Panc1 (cell line): ENCODE measurements at regions not wholly inside any gene's neighbourhood (a gene's known extent, or its start where the extent isn't known, plus 50 kb on each side); places are given as distances from the start of the nearest gene placed in this dataset.

Experiments used
- ATAC-seq: fragments of 200-7000 bp; cut with Tn5 transposase; 2 replicates; pipeline ENCODE4 v1.9.1; 2020; ENCODE audit warnings: mild to moderate bottlenecking, moderate library complexity
- BruUV-seq: library from RNA; stranded (reverse); fragments of 400-500 nt; replicated peaks from 2 replicates; lab custom pipeline; 2021; lab: Mats Ljungman, UMichigan
- CTCF ChIA-PET: fragments of 300-600 bp; sonication (Branson Sonifier 250); formaldehyde crosslinking; loops from one replicate; lab custom pipeline; 2022; ENCODE audit warnings: antibody characterized with exemption; lab: Charles Lee
- POLR2A ChIA-PET: fragments of 300-600 bp; sonication (Branson Sonifier 250); formaldehyde crosslinking; loops from one replicate; lab custom pipeline; 2022; ENCODE audit warnings: antibody characterized with exemption; lab: Charles Lee
- DNase-seq: peaks from one replicate; pipeline ENCODE4 v3.0.0-alpha.2; 2010; ENCODE audit warnings: low read depth, low spot score
- H3K27ac ChIP-seq: 2 replicates; pipeline ENCODE4 v1.5.1; 2011; ENCODE audit warnings: mild to moderate bottlenecking, low read length, inconsistent platforms
- H3K27me3 ChIP-seq: fragments of 200-500 bp; sonication (Bioruptor generic); 2 replicates; pipeline ENCODE4 v1.6.0; 2014; ENCODE audit warnings: low read length, inconsistent platforms; ENCODE audit not compliant: control insufficient read depth, insufficient read depth
- H3K36me3 ChIP-seq: fragments of 200-500 bp; sonication (Bioruptor generic); 2 replicates; pipeline ENCODE4 v1.5.1; 2014; ENCODE audit warnings: inconsistent platforms, mild to moderate bottlenecking, low read length, moderate library complexity; ENCODE audit not compliant: control insufficient read depth, insufficient read depth
- H3K4me1 ChIP-seq: 2 replicates; pipeline ENCODE4 v1.5.1; 2011; ENCODE audit warnings: inconsistent platforms, mild to moderate bottlenecking, low read length, moderate library complexity; ENCODE audit not compliant: control insufficient read depth, insufficient read depth
- H3K4me3 ChIP-seq, 2 experiments: 2 replicates each; pipeline ENCODE4 v1.5.1; 2011 to 2012; ENCODE audit warnings: low read depth in 2 of 2, low read length in 2 of 2, mild to moderate bottlenecking in 2 of 2, inconsistent platforms in 1 of 2, moderate library complexity in 1 of 2
- H3K9me3 ChIP-seq: fragments of 200-500 bp; sonication (Bioruptor generic); 2 replicates; pipeline ENCODE4 v1.5.1; 2014; ENCODE audit warnings: low read depth, mild to moderate bottlenecking, inconsistent platforms, low read length, moderate library complexity; ENCODE audit not compliant: control insufficient read depth, insufficient read depth
- POLR2AphosphoS5 ChIP-seq: IDR thresholded peaks from 2 replicates; pipeline ENCODE4 v1.6.1; 2012; ENCODE audit warnings: mild to moderate bottlenecking, low read depth, low read length, moderate library complexity
- SIN3A ChIP-seq: IDR thresholded peaks from 2 replicates; pipeline ENCODE4 v1.6.1; 2012; ENCODE audit warnings: low read depth, mild to moderate bottlenecking, low read length, moderate library complexity, borderline replicate concordance; ENCODE audit not compliant: insufficient read depth
- TCF7L2 ChIP-seq: IDR thresholded peaks from 2 replicates; pipeline ENCODE4 v1.6.1; 2011; ENCODE audit warnings: mild to moderate bottlenecking, low read depth, low read length, inconsistent platforms
- in situ Hi-C: cut with HindIII; loops from 2 replicates; pipeline ENCODE4 v1.10.0; 2016; ENCODE audit warnings: low sequenced_read_pairs, low pct_unique_long_range_greater_than_20kb
- intact Hi-C: fragments of 100-400 bp; cut with micrococcal nuclease; formaldehyde crosslinking; loops from one replicate; pipeline ENCODE4 v1.10.0; 2022; ENCODE audit not compliant: unreplicated experiment
- TF ChIP-seq, protein P1 (sequence below), 2 experiments: IDR thresholded peaks; 2 replicates each; pipeline ENCODE4 v1.6.1; 2011 to 2012; ENCODE audit warnings: low read depth in 2 of 2, control low read depth in 1 of 2, low read length in 1 of 2, mild to moderate bottlenecking in 1 of 2, moderate library complexity in 1 of 2; ENCODE audit not compliant: insufficient read depth in 1 of 2
- TF ChIP-seq, protein P2 (sequence below): fragments of 450-650 bp; IDR thresholded peaks from 2 replicates; pipeline ENCODE4 v1.5.1; 2017; ENCODE audit warnings: mild to moderate bottlenecking

DNA sequence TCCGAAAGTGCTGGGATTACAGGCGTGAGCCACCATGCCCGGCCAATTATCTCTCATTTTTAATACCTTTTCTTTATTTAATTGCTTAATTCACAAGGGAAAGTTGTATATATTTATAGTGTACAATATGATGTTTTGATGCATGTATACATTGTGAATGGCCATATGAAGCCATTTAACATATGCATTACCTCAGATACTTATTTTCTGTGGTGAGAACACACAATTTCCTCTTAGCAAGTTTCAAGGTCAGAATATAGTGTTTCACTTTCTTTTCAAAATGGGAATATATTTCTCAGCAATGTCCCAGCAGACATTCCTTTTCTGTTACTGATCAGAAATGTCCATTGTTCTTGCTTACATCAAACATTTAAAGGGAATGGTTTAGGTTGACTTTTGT lies 1596.3 kb downstream of the MAT2B start:
- no peak for DNase-seq
- H3K27me3 ChIP-seq = no peaks in the 10 kb centered on the region

DNA sequence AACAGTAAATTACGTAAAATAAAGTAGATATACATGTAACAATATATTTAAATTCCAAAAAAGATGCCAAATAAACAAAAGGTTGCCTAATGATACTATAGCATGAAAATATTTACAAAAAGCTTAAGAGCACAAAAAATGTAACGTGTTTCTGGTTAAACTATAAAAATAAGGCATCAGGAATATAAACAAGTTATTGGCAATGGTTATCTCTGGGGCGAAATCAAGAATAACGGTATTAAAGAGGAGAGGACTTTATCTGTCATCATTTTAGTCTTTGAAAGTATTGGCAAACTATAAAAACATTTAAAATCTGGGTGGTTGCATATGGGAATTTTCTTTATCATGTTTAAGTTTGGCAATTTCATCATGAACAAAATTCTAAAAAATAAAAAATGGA lies 1599.2 kb downstream of the MAT2B start:
- ATAC-seq (no peak), DNase-seq (no peak)
- ChIA-PET CTCF (no interaction called here), POLR2A (no interaction called here)
- intact Hi-C loops (no loop called here), in situ Hi-C loops (no loop called here)
- no peaks in the 10 kb centered on the region for H3K4me1 ChIP-seq
- TF ChIP-seq POLR2AphosphoS5 (no peak), TCF7L2 (no peak), SIN3A (no peak)
- TF ChIP-seq, protein P1, sequence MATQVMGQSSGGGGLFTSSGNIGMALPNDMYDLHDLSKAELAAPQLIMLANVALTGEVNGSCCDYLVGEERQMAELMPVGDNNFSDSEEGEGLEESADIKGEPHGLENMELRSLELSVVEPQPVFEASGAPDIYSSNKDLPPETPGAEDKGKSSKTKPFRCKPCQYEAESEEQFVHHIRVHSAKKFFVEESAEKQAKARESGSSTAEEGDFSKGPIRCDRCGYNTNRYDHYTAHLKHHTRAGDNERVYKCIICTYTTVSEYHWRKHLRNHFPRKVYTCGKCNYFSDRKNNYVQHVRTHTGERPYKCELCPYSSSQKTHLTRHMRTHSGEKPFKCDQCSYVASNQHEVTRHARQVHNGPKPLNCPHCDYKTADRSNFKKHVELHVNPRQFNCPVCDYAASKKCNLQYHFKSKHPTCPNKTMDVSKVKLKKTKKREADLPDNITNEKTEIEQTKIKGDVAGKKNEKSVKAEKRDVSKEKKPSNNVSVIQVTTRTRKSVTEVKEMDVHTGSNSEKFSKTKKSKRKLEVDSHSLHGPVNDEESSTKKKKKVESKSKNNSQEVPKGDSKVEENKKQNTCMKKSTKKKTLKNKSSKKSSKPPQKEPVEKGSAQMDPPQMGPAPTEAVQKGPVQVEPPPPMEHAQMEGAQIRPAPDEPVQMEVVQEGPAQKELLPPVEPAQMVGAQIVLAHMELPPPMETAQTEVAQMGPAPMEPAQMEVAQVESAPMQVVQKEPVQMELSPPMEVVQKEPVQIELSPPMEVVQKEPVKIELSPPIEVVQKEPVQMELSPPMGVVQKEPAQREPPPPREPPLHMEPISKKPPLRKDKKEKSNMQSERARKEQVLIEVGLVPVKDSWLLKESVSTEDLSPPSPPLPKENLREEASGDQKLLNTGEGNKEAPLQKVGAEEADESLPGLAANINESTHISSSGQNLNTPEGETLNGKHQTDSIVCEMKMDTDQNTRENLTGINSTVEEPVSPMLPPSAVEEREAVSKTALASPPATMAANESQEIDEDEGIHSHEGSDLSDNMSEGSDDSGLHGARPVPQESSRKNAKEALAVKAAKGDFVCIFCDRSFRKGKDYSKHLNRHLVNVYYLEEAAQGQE (IDR thresholded peaks at IDR 0.05; ENCODE audit: insufficient read depth in 1 of 2, low read depth in 2 of 2, low read length in 1 of 2) = no peak
- TF ChIP-seq, protein P2, sequence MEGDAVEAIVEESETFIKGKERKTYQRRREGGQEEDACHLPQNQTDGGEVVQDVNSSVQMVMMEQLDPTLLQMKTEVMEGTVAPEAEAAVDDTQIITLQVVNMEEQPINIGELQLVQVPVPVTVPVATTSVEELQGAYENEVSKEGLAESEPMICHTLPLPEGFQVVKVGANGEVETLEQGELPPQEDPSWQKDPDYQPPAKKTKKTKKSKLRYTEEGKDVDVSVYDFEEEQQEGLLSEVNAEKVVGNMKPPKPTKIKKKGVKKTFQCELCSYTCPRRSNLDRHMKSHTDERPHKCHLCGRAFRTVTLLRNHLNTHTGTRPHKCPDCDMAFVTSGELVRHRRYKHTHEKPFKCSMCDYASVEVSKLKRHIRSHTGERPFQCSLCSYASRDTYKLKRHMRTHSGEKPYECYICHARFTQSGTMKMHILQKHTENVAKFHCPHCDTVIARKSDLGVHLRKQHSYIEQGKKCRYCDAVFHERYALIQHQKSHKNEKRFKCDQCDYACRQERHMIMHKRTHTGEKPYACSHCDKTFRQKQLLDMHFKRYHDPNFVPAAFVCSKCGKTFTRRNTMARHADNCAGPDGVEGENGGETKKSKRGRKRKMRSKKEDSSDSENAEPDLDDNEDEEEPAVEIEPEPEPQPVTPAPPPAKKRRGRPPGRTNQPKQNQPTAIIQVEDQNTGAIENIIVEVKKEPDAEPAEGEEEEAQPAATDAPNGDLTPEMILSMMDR = no peak
- H3K4me3 ChIP-seq = no peak overlapping the region
- no TSS peak for BruUV-seq
- no peaks in the 10 kb centered on the region for H3K9me3 ChIP-seq
- H3K27ac ChIP-seq = no peak overlapping the region
- H3K27me3 ChIP-seq = no peaks in the 10 kb centered on the region
- H3K36me3 ChIP-seq = no peaks in the 10 kb centered on the region

More for the DNA sequence above, 1596.3 kb downstream of the MAT2B start:
- ChIA-PET POLR2A (no interaction called here), CTCF (no interaction called here)
- intact Hi-C loops (no loop called here), in situ Hi-C loops (no loop called here)
- Histone ChIP-seq H3K27ac (no peak overlapping the region), H3K9me3 (no peaks in the 10 kb centered on the region), H3K4me3 (no peak overlapping the region), H3K4me1 (no peaks in the 10 kb centered on the region), H3K36me3 (no peaks in the 10 kb centered on the region)
- TF ChIP-seq TCF7L2 (no peak), SIN3A (no peak), POLR2AphosphoS5 (no peak)
- TF ChIP-seq, protein P2 = no peak
- TF ChIP-seq, protein P1 (IDR thresholded peaks at IDR 0.05; ENCODE audit: insufficient read depth in 1 of 2, low read depth in 2 of 2, low read length in 1 of 2) = no peak
- no TSS peak for BruUV-seq
- ATAC-seq = no peak
